ENCODE measurements at regions not wholly inside any gene's neighbourhood (a gene's known extent, or its start where the extent isn't known, plus 50 kb on each side); places are given as distances from the start of the nearest gene placed in this dataset.

DNA sequence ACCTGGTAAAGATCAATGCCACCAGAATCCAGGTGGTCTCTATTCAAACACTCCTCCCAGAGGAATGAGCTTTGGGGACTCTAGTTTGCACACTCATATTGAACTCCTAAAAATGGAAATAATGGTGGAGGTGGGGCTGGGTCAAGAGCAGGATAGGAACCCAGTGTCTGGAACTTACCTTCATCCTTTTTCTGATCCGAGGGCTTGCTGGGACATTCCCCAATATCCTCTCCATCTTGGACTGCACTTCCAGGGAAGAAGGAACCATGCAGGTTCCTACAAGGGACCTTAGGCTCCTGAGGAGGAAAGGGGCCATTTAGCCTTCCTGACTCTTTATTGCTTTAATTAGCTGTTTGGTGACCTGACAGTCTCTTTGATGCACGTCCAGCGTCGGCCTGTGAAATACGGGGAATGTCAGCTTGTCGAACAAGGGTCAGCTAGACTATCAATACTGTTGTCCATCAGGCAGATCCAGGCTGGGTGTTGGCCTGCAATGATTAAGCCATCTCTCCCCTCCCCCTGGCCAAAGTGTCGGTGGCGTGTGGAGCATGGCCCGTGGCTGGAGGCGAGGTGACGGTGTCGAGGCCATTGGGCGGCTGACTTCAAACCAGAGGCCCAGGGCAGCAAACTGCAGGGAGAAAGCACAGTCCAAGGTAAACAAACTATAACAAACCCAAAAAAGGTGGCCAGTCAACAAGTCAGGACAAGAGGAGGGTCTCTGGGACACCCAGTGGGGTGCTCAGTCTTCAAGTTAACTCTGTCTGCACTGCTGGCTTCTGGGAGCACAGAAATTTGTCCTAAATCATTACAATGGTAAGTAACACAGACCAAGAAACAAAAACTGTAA is 405.2 kb upstream of the TBX3 start:
- H3K36me3 Mint-ChIP-seq (ENCODE audit: insufficient read depth in 2 of 2): no peaks in the 10 kb centered on the region
- H3K27ac Mint-ChIP-seq: no peak overlapping the region
- no peaks in the 10 kb centered on the region for H3K27me3 Mint-ChIP-seq (ENCODE audit: low read depth)
- ATAC-seq (replicated peaks in 1 of 2): no peak
- no peaks in the 10 kb centered on the region for H3K4me1 Mint-ChIP-seq (ENCODE audit: low read depth)
- no peak overlapping the region for H3K4me3 Mint-ChIP-seq
- peaks cover 9 to 16% of the 10 kb centered on the region in 2 donors for H3K9me3 Mint-ChIP-seq
- no peak for DNase-seq

DNA sequence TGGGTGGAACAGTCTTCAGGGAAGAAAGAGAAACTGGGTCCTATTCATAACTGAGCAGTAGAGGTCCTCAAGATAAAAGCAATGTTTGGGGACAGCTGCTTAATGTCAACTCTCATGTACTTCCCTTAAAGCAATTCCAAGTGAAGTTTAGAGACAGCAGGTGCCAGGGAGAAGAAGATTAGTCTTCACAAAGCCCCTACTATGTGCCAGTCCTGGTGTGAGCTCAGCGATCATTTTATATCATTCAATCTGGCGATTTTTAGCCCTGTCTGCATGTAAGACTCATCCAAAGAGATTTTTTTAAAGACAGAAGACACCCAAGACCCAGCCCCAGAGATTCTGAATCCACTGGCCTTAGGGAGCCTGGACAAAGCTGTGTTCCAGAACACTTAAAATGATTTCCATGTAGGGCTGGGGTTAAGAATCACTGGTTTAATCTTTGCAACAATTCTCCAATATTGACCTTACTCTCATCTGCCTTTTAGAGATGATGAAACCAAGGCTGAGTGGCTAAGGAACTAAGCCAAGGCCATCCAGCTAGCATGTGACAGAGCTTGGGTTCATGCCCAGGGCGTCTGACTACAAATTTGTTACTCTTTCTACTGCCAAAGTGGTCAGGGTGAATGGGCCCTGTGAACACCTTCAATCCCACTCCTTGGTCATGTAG is 404.5 kb upstream of the TBX3 start:
- Mint-ChIP-seq H3K9me3 (peaks cover 9 to 13% of the 10 kb centered on the region in 2 donors), H3K27me3 (ENCODE audit: low read depth) (no peaks in the 10 kb centered on the region), H3K36me3 (ENCODE audit: insufficient read depth in 2 of 2) (no peaks in the 10 kb centered on the region), H3K4me1 (ENCODE audit: low read depth) (no peaks in the 10 kb centered on the region), H3K27ac (no peak overlapping the region), H3K4me3 (no peak overlapping the region)
- DNase-seq (no peak), ATAC-seq (replicated peaks in 1 of 2) (no peak)

DNA sequence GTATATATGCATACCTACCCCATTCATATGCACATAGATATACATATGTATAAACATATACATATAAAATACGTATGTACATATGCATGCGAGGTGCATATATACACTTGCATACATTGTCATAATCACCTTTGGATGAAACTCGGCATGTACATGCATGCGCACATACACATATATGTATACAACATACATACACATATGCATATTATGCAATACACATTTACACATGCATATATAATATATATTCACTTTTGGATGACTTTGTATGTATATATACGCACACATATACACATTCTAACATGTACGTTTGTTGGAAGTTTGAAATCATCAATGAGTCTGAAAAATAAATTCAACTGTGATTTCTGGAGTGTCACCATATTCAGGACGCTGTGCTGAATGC is 401.6 kb upstream of the TBX3 start:
- Mint-ChIP-seq H3K36me3 (ENCODE audit: insufficient read depth in 2 of 2) (no peaks in the 10 kb centered on the region), H3K9me3 (peaks cover 5% of the 10 kb centered on the region in 2 donors), H3K4me1 (ENCODE audit: low read depth) (no peaks in the 10 kb centered on the region), H3K27me3 (ENCODE audit: low read depth) (no peaks in the 10 kb centered on the region), H3K27ac (no peak overlapping the region), H3K4me3 (no peak overlapping the region)
- no peak for DNase-seq
- ATAC-seq (replicated peaks in 1 of 2): no peak

DNA sequence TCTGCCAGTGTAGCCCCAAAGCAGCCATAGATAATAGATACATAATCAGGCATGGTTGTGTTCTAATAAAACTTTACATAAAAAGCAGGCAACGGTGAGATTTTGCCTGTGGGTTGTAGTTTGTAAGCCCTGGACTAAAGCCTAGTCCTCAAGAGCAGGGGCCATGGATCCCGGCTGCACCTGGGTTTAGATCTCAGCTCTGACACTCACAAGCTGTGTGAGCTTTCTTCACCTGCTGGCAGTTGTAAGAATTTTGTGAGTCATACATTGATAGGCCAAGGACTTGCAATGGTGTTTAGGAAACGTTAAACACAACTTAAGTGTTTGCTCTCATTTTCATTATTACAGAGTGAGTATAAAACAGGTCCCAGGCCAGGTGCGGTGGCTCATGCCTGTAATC is 395.8 kb upstream of the TBX3 start:
- Mint-ChIP-seq H3K9me3 (peaks cover 4 to 9% of the 10 kb centered on the region in 2 donors), H3K4me1 (ENCODE audit: low read depth) (no peaks in the 10 kb centered on the region), H3K27me3 (ENCODE audit: low read depth) (no peaks in the 10 kb centered on the region), H3K36me3 (ENCODE audit: insufficient read depth in 2 of 2) (peaks cover 0 to 2% of the 10 kb centered on the region in 2 donors), H3K27ac (no peak overlapping the region), H3K4me3 (no peak overlapping the region)
- DNase-seq (no peak), ATAC-seq (replicated peaks in 1 of 2) (no peak)

DNA sequence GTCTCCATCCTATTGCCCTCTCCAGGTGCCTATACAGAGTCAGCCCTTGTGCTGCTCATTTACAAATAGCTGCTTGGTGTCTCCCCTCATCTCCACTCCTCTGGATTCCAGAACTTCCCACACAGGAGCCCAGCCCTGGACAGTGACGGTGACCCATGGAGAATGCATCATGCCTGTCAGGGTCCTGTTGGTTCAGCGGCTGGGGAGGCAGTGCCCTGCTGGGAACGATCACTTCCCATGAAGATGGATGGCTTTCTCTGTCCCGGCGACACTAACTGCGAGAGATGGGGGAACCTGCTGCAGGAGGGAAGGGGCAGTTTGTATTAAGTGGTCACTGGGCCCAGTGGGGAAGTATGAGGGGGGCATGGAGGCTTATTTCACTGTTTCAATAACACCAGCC is 395.0 kb upstream of the TBX3 start:
- H3K4me1 Mint-ChIP-seq (ENCODE audit: low read depth): no peaks in the 10 kb centered on the region
- H3K36me3 Mint-ChIP-seq (ENCODE audit: insufficient read depth in 2 of 2): peaks cover 0 to 2% of the 10 kb centered on the region in 2 donors
- no peak for ATAC-seq (replicated peaks in 1 of 2)
- DNase-seq: no peak
- H3K9me3 Mint-ChIP-seq: peaks cover 4 to 7% of the 10 kb centered on the region in 2 donors
- H3K27ac Mint-ChIP-seq: no peak overlapping the region
- no peak overlapping the region for H3K4me3 Mint-ChIP-seq
- no peaks in the 10 kb centered on the region for H3K27me3 Mint-ChIP-seq (ENCODE audit: low read depth)

DNA sequence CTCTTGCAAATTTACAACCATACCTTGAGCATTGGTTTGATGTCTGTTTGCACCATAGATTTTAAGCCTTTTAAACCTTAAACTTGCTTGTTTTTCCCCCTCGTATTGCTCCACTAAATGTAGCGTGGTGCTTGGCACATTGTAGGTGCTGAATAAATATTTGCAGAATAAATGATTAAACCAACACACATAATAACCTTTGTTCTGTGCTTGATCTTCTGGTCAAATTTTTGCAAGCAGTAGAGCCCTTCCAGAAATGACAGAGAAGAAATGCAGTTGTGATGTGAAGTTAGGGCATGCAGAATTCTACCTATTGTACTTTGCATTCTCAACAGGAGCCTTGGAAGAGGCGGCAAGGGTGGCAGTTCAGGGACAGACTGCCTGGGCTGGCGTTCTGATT is 394.4 kb upstream of the TBX3 start:
- no peak overlapping the region for H3K27ac Mint-ChIP-seq
- DNase-seq (no peak), ATAC-seq (replicated peaks in 1 of 2) (no peak)
- H3K4me3 Mint-ChIP-seq: no peak overlapping the region
- no peaks in the 10 kb centered on the region for H3K4me1 Mint-ChIP-seq (ENCODE audit: low read depth)
- peaks cover 4 to 10% of the 10 kb centered on the region in 2 donors for H3K9me3 Mint-ChIP-seq
- peaks cover 0 to 2% of the 10 kb centered on the region in 2 donors for H3K36me3 Mint-ChIP-seq (ENCODE audit: insufficient read depth in 2 of 2)
- no peaks in the 10 kb centered on the region for H3K27me3 Mint-ChIP-seq (ENCODE audit: low read depth)

DNA sequence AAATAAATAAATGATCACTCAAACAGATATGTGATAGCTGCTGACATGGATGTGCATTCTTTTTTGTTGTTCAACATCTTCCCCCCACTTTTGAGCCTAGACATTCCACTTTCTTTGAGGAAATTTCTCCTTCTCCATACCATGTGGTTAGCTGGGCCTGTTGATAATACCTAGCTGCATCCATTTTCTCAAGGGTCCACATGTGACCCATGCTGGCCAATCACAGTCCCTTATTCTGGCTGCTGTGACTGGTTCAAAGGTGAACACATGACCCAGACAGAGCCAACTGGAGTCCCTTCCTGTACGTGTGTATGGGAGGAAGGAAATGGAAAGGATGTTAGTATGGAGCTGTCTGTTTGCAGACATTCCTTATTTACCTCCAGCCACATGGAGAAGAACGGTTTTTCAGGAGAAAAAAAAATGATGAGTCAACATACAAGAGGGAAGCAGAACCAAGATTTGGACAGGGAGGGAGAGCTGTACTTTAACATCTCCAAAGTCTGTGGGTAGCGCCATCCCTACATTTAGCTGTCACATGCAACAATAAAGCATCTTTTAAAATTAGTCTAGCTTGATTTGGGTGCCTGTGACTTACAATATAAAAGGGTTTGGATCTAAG is 391.7 kb upstream of the TBX3 start:
- no peak overlapping the region for H3K4me3 Mint-ChIP-seq
- DNase-seq (no peak), ATAC-seq (replicated peaks in 1 of 2) (no peak)
- H3K36me3 Mint-ChIP-seq (ENCODE audit: insufficient read depth in 2 of 2): peaks cover 0 to 4% of the 10 kb centered on the region in 2 donors
- H3K27ac Mint-ChIP-seq: no peak overlapping the region
- no peaks in the 10 kb centered on the region for H3K27me3 Mint-ChIP-seq (ENCODE audit: low read depth)
- peaks cover 7 to 13% of the 10 kb centered on the region in 2 donors for H3K9me3 Mint-ChIP-seq
- H3K4me1 Mint-ChIP-seq (ENCODE audit: low read depth): no peaks in the 10 kb centered on the region

DNA sequence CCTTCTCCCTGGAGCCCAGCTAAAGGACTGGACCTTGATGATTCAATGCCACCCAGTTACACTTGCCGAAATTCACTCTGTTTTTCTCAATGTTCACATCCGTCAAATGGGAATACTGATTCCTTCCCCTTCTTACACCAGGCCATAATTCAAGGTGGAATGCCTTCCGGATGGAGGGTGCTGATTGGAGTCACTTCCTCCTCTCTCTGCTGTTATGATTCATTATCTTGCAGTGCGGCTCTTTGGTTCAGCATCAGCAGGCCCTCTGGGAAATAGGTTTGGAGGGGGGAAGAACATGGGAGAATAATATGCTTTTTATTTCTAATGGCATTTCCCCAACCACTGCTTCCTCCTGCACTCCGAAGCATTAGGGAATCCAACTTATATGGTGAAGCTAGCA is 390.6 kb upstream of the TBX3 start:
- H3K27ac Mint-ChIP-seq: no peak overlapping the region
- H3K4me3 Mint-ChIP-seq: no peak overlapping the region
- ATAC-seq (replicated peaks in 1 of 2): no peak
- peaks cover 0 to 4% of the 10 kb centered on the region in 2 donors for H3K36me3 Mint-ChIP-seq (ENCODE audit: insufficient read depth in 2 of 2)
- H3K4me1 Mint-ChIP-seq (ENCODE audit: low read depth): no peaks in the 10 kb centered on the region
- H3K27me3 Mint-ChIP-seq (ENCODE audit: low read depth): no peaks in the 10 kb centered on the region
- no peak for DNase-seq
- H3K9me3 Mint-ChIP-seq: peaks cover 9 to 15% of the 10 kb centered on the region in 2 donors

DNA sequence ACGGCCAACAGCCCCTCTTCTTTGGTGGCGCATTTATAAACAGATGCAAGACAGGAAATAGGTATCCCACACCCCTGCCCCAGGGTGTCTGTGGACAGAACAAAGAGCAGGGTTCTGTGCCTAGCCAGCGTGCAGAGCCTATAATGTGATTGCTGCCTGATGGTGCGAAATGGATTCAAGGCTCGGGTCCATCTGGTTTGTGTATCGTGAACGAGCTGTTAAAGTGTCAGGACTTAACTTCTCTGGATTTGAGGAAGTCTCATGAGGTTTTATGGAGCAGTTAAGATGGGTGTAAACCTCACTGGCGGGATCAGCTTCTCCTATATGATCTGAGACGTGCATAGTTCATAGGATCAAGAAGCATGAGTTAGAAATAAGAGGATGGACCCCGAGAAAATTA is 388.7 kb upstream of the TBX3 start:
- Mint-ChIP-seq H3K4me1 (ENCODE audit: low read depth) (no peaks in the 10 kb centered on the region), H3K4me3 (no peak overlapping the region), H3K36me3 (ENCODE audit: insufficient read depth in 2 of 2) (peaks cover 0 to 1% of the 10 kb centered on the region in 2 donors), H3K27me3 (ENCODE audit: low read depth) (no peaks in the 10 kb centered on the region), H3K9me3 (peaks cover 9 to 12% of the 10 kb centered on the region in 2 donors), H3K27ac (no peak overlapping the region)
- DNase-seq: no peak
- ATAC-seq (replicated peaks in 1 of 2): no peak

DNA sequence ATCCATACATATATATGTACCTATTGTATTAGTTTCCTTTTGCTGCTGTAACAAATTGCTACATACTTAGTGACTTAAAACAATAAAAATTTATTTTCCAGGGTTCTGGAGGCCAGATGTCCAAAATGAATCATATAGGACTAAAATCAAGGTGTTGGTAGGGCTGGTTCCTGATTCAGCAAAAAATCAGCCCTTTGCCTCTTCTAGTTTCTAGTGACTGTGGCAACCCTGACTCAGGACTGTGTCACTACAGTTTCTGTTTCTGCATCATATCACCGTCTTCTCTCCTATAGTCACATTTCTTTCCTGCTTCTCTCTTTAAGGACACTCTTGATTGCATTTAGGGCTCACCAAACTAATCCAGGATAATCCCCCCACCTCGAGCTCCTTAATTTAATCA is 386.3 kb upstream of the TBX3 start:
- Mint-ChIP-seq H3K27ac (no peak overlapping the region), H3K9me3 (peaks cover 4 to 12% of the 10 kb centered on the region in 2 donors), H3K4me3 (no peak overlapping the region), H3K36me3 (ENCODE audit: insufficient read depth in 2 of 2) (peaks cover 0 to 1% of the 10 kb centered on the region in 2 donors), H3K27me3 (ENCODE audit: low read depth) (no peaks in the 10 kb centered on the region), H3K4me1 (ENCODE audit: low read depth) (no peaks in the 10 kb centered on the region)
- ATAC-seq (replicated peaks in 1 of 2): no peak
- DNase-seq: no peak

DNA sequence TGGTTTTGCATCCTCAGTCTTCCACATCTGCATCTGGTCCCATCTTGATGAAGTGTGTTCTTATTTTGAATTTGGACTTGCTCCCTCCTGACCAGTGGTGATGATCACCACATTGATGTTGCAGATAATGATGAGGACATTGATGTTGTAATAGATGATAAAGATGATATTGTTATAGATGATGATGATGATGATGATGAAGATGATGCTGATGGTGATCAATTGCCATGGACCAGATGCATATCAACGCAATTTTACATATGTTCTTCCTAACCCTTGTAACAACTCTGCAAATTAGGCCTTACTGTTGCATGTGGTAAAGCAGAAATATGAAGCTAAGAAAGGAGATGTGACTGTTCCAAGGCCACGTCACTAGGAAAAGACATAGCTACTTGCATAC is 380.3 kb upstream of the TBX3 start:
- H3K9me3 Mint-ChIP-seq: peaks cover 2% of the 10 kb centered on the region in 2 donors
- no peak overlapping the region for H3K27ac Mint-ChIP-seq
- no peak overlapping the region for H3K4me3 Mint-ChIP-seq
- no peaks in the 10 kb centered on the region for H3K4me1 Mint-ChIP-seq (ENCODE audit: low read depth)
- H3K27me3 Mint-ChIP-seq (ENCODE audit: low read depth): no peaks in the 10 kb centered on the region
- no peak for ATAC-seq (replicated peaks in 1 of 2)
- DNase-seq: no peak
- H3K36me3 Mint-ChIP-seq (ENCODE audit: insufficient read depth in 2 of 2): no peaks in the 10 kb centered on the region

DNA sequence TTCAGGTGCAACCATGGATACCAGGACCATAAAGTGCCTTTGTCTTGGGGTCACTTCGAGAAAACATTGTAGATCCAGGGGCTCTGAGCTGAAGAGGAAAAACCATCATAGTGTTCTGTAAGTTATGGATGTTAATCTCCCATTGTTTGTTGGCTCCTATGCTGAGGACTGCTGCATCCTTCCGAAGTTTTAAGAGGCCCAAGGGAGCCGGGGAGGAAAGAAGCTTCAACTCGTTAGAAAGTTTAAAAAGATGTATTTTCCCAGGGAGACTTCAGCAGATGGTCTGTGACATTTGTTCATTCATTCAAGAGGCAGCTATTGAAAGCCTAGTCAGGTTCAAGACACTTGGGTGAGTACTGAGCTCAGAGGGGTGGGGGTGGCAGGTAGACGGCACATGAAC is 378.8 kb upstream of the TBX3 start:
- Mint-ChIP-seq H3K27ac (no peak overlapping the region), H3K4me1 (ENCODE audit: low read depth) (no peaks in the 10 kb centered on the region), H3K27me3 (ENCODE audit: low read depth) (no peaks in the 10 kb centered on the region), H3K4me3 (no peak overlapping the region), H3K36me3 (ENCODE audit: insufficient read depth in 2 of 2) (no peaks in the 10 kb centered on the region), H3K9me3 (peaks cover 3 to 5% of the 10 kb centered on the region in 2 donors)
- DNase-seq (no peak), ATAC-seq (replicated peaks in 1 of 2) (no peak)

DNA sequence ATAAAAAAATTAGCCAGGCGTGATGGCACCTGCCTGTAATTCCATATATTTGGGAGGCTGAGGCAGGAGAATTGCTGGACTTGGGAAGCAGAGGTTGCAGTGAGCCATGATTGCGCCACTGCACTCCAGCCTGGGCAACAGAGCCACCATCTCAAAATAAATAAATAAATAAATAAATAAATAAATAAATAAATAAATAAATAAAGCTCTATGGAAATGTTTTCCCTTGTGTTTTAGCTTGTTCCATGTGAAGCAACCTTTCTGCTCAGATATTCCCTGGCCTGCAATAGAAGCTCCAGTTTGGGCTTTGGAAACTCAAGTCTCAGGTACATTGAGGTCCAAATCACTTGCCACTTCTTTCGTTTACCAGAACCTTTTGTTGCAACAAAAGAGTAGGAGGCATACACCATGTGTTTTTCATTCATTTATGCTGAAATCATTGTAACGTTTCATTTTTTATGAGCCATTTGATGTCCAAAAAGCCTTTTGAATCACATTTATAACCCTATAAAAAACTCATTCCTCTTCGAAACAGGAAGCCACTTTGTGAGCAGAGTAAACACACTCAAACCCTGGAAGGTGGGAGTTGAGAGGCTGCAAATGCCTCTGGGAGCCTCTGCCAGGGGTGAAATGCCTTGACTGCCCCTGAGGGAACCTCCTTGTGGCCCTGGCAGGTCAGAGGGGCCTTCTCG is 376.6 kb upstream of the TBX3 start:
- ATAC-seq (replicated peaks in 1 of 2) (no peak), DNase-seq (no peak)
- Mint-ChIP-seq H3K36me3 (ENCODE audit: insufficient read depth in 2 of 2) (no peaks in the 10 kb centered on the region), H3K9me3 (peaks cover 3 to 7% of the 10 kb centered on the region in 2 donors), H3K4me3 (no peak overlapping the region), H3K4me1 (ENCODE audit: low read depth) (no peaks in the 10 kb centered on the region), H3K27me3 (ENCODE audit: low read depth) (no peaks in the 10 kb centered on the region), H3K27ac (no peak overlapping the region)
